Activated CD8-positive, alpha-beta T cell treated with anti-CD3 and anti-CD28 coated beads for 36 hours (primary cell): ENCODE measurements at regions not wholly inside any gene's neighbourhood (a gene's known extent, or its start where the extent isn't known, plus 50 kb on each side); places are given as distances from the start of the nearest gene placed in this dataset.

Experiments
- ATAC-seq: fragments of 200-7000 bp; cut with Tn5 transposase; one replicate; pipeline ENCODE4 v1.10.0; 2021; ENCODE audit warnings: mild to moderate bottlenecking, moderate library complexity
- CTCF ChIA-PET: fragments of 350-600 bp; sonication (Branson Sonifier 250); formaldehyde crosslinking; loops from one replicate; lab custom pipeline; 2021; ENCODE audit warnings: antibody characterized with exemption; lab: Charles Lee
- POLR2A ChIA-PET: fragments of 350-600 bp; sonication (Branson Sonifier 250); formaldehyde crosslinking; loops from one replicate; lab custom pipeline; 2021; ENCODE audit warnings: antibody characterized with exemption; lab: Charles Lee
- DNase-seq: peaks from one replicate; pipeline ENCODE4 v3.0.0-alpha.2; 2020
- H3K27ac Mint-ChIP-seq: one replicate; pipeline ENCODE4 v1.8.0; 2021; ENCODE audit warnings: mild to moderate bottlenecking, mixed read lengths
- H3K27me3 Mint-ChIP-seq: one replicate; pipeline ENCODE4 v1.8.0; 2021; ENCODE audit warnings: mixed read lengths
- H3K36me3 Mint-ChIP-seq: one replicate; pipeline ENCODE4 v1.8.0; 2021; ENCODE audit warnings: low read depth, mixed read lengths
- H3K4me1 Mint-ChIP-seq: one replicate; pipeline ENCODE4 v1.8.0; 2021; ENCODE audit warnings: low read depth, mixed read lengths
- H3K4me3 Mint-ChIP-seq: one replicate; pipeline ENCODE4 v1.8.0; 2021; ENCODE audit warnings: mild to moderate bottlenecking, moderate library complexity, mixed read lengths
- H3K9me3 Mint-ChIP-seq: one replicate; pipeline ENCODE4 v1.8.0; 2021; ENCODE audit warnings: mixed read lengths
- CTCF ChIP-seq: fragments of 200-600 bp; IDR thresholded peaks from one replicate; pipeline ENCODE4 v1.8.0; 2022; ENCODE audit warnings: antibody characterized with exemption, mild to moderate bottlenecking
- intact Hi-C: fragments of 100-400 bp; cut with micrococcal nuclease; formaldehyde crosslinking; loops from one replicate; pipeline ENCODE4 v1.10.0; 2022

GRCh38 chr4:83781434-83781833, 245.5 kb downstream of the GPAT3 start:
- no peak overlapping the region for H3K4me3 Mint-ChIP-seq
- DNase-seq (no peak), ATAC-seq (no peak)
- POLR2A ChIA-PET = no interaction called here
- no peaks in the 10 kb centered on the region for H3K4me1 Mint-ChIP-seq
- no peaks in the 10 kb centered on the region for H3K27me3 Mint-ChIP-seq
- H3K36me3 Mint-ChIP-seq = no peaks in the 10 kb centered on the region
- no peak for TF ChIP-seq CTCF
- CTCF ChIA-PET = no interaction called here
- intact Hi-C loops = no loop called here
- H3K27ac Mint-ChIP-seq = no peak overlapping the region
- no peaks in the 10 kb centered on the region for H3K9me3 Mint-ChIP-seq

- no peak overlapping the region for H3K4me3 Mint-ChIP-seq
- H3K27ac Mint-ChIP-seq = no peak overlapping the region
- ATAC-seq (no peak), DNase-seq (no peak)
- intact Hi-C loops = no loop called here
- CTCF ChIA-PET = no interaction called here
- no peaks in the 10 kb centered on the region for H3K9me3 Mint-ChIP-seq
- H3K36me3 Mint-ChIP-seq = no peaks in the 10 kb centered on the region
- no peak for TF ChIP-seq CTCF
- H3K27me3 Mint-ChIP-seq = no peaks in the 10 kb centered on the region
- POLR2A ChIA-PET = no interaction called here
- H3K4me1 Mint-ChIP-seq = no peaks in the 10 kb centered on the region
Measured at GRCh38 chr4:83780053-83780733, 244.3 kb downstream of the GPAT3 start.

GRCh38 chr4:83779103-83780052, 243.5 kb downstream of the GPAT3 start:
- POLR2A ChIA-PET = no interaction called here
- H3K27me3 Mint-ChIP-seq = no peaks in the 10 kb centered on the region
- no peaks in the 10 kb centered on the region for H3K36me3 Mint-ChIP-seq
- DNase-seq (no peak), ATAC-seq (no peak)
- intact Hi-C loops = no loop called here
- H3K9me3 Mint-ChIP-seq = no peaks in the 10 kb centered on the region
- H3K4me1 Mint-ChIP-seq = no peaks in the 10 kb centered on the region
- H3K4me3 Mint-ChIP-seq = no peak overlapping the region
- no peak for TF ChIP-seq CTCF
- CTCF ChIA-PET = interaction anchor here (1.5 kb wide), 1 partner anchor 11 kb away, joined by 3 read pairs; no protein-coding TSS in a partner anchor
- no peak overlapping the region for H3K27ac Mint-ChIP-seq

- ChIA-PET CTCF (no interaction called here), POLR2A (no interaction called here)
- Mint-ChIP-seq H3K4me3 (no peak overlapping the region), H3K27me3 (peaks cover 1% of the 10 kb centered on the region), H3K9me3 (no peaks in the 10 kb centered on the region), H3K27ac (no peak overlapping the region), H3K4me1 (no peaks in the 10 kb centered on the region), H3K36me3 (no peaks in the 10 kb centered on the region)
- ATAC-seq = no peak
- no peak for DNase-seq
- no peak for TF ChIP-seq CTCF
- intact Hi-C loops = no loop called here
Measured at GRCh38 chr4:83772685-83773084, 236.8 kb downstream of the GPAT3 start.
